ENCODE measurements at regions not wholly inside any gene's neighbourhood (a gene's known extent, or its start where the extent isn't known, plus 50 kb on each side); places are given as distances from the start of the nearest gene placed in this dataset.

- no peaks in the 10 kb centered on the region for H3F3A ChIP-seq (replicated peaks; ENCODE audit: insufficient read depth)
- no peaks in the 10 kb centered on the region for H3K9me2 ChIP-seq
- TF ChIP-seq IRF3 (IDR thresholded peaks at IDR 0.05; ENCODE audit: low read depth, low read length) = no peak
- CTCF ChIA-PET = no interaction called here
- H3K27ac ChIP-seq (ENCODE audit: low read depth in 2 of 2, low read length in 1 of 2) = no peak overlapping the region
- H3K4me3 ChIP-seq (ENCODE audit: low read depth in 2 of 2, low read length in 1 of 2) = no peak overlapping the region
- no peaks in the 10 kb centered on the region for H3K36me3 ChIP-seq (replicated peaks in 1 of 2; ENCODE audit: control insufficient read depth in 1 of 2, insufficient read depth in 2 of 2, low read length in 1 of 2)
- DNase-seq = no peak
- no peaks in the 10 kb centered on the region for H3K79me2 ChIP-seq (ENCODE audit: insufficient read depth)
- H3K9me3 ChIP-seq = no peaks in the 10 kb centered on the region
- no peaks in the 10 kb centered on the region for H3K27me3 ChIP-seq (ENCODE audit: insufficient read depth)
- WGBS (ENCODE audit: low lambda C conversion rate) = 0% methylated on average over 1 of the region's 1 CpG
- H3K4me1 ChIP-seq (ENCODE audit: control insufficient read depth in 1 of 2, insufficient read depth in 2 of 2, low read depth in 1 of 2, low read length in 1 of 2) = no peaks in the 10 kb centered on the region
- no peak overlapping the region for H3K4me2 ChIP-seq
- H2AFZ ChIP-seq (ENCODE audit: low read depth) = no peak overlapping the region
- H4K20me1 ChIP-seq (ENCODE audit: insufficient read depth) = no peaks in the 10 kb centered on the region
- POLR2A ChIA-PET = no interaction called here
- H3K9ac ChIP-seq = no peak overlapping the region
These were observed 274.4 kb upstream of the PCSK5 start for GRCh38 chr9:75616052-75616451.

GRCh38 chr9:75616841-75617566 lies 273.5 kb upstream of the PCSK5 start:
- H3K36me3 ChIP-seq (replicated peaks in 1 of 2; ENCODE audit: control insufficient read depth in 1 of 2, insufficient read depth in 2 of 2, low read length in 1 of 2) = no peaks in the 10 kb centered on the region
- no peak overlapping the region for H2AFZ ChIP-seq (ENCODE audit: low read depth)
- TF ChIP-seq RCOR1 (IDR thresholded peaks at IDR 0.05; ENCODE audit: low read length) = no peak
- TF ChIP-seq RXRA (IDR thresholded peaks at IDR 0.05; ENCODE audit: borderline replicate concordance, low read depth) = no peak
- TF ChIP-seq RFX5 (IDR thresholded peaks at IDR 0.05; ENCODE audit: low read length) = no peak
- no peak for TF ChIP-seq ZBTB33 (IDR thresholded peaks at IDR 0.05; ENCODE audit: borderline replicate concordance, low read depth)
- TF ChIP-seq FOXM1 (IDR thresholded peaks at IDR 0.05; ENCODE audit: low read depth) = no peak
- no peak for DNase-seq
- H3K4me2 ChIP-seq = no peak overlapping the region
- no peaks in the 10 kb centered on the region for H3K4me1 ChIP-seq (ENCODE audit: control insufficient read depth in 1 of 2, insufficient read depth in 2 of 2, low read depth in 1 of 2, low read length in 1 of 2)
- H3F3A ChIP-seq (replicated peaks; ENCODE audit: insufficient read depth) = no peaks in the 10 kb centered on the region
- no peaks in the 10 kb centered on the region for H3K27me3 ChIP-seq (ENCODE audit: insufficient read depth)
- H3K4me3 ChIP-seq (ENCODE audit: low read depth in 2 of 2, low read length in 1 of 2) = no peak overlapping the region
- WGBS (ENCODE audit: low lambda C conversion rate) = 16% methylated on average over 3 of the region's 3 CpGs
- no peaks in the 10 kb centered on the region for H4K20me1 ChIP-seq (ENCODE audit: insufficient read depth)
- H3K9me2 ChIP-seq = no peaks in the 10 kb centered on the region
- H3K9me3 ChIP-seq = no peaks in the 10 kb centered on the region
- ChIA-PET CTCF (no interaction called here), POLR2A (no interaction called here)
- H3K9ac ChIP-seq = no peak overlapping the region
- H3K79me2 ChIP-seq (ENCODE audit: insufficient read depth) = no peaks in the 10 kb centered on the region
- no peak overlapping the region for H3K27ac ChIP-seq (ENCODE audit: low read depth in 2 of 2, low read length in 1 of 2)

- CTCF ChIA-PET = no interaction called here
- TF ChIP-seq REST (IDR thresholded peaks at IDR 0.05; ENCODE audit: low read depth, low read length) (no peak), FOSL2 (IDR thresholded peaks at IDR 0.05; ENCODE audit: borderline replicate concordance, low read depth) (no peak), IRF3 (IDR thresholded peaks at IDR 0.05; ENCODE audit: low read depth, low read length) (no peak), JUND (IDR thresholded peaks at IDR 0.05) (no peak), YY1 (IDR thresholded peaks at IDR 0.05; ENCODE audit: low read depth) (no peak), FOXM1 (IDR thresholded peaks at IDR 0.05; ENCODE audit: low read depth) (no peak), CTCF (IDR thresholded peaks at IDR 0.05) (no peak)
These were observed 267.0 kb upstream of the PCSK5 start for GRCh38 chr9:75623462-75623861.

More at GRCh38 chr9:75623462-75623861, 267.0 kb upstream of the PCSK5 start:
- Histone ChIP-seq H3K4me1 (ENCODE audit: control insufficient read depth in 1 of 2, insufficient read depth in 2 of 2, low read depth in 1 of 2, low read length in 1 of 2) (no peaks in the 10 kb centered on the region), H2AFZ (ENCODE audit: low read depth) (no peak overlapping the region), H3K4me2 (no peak overlapping the region), H3K9ac (no peak overlapping the region), H3K4me3 (ENCODE audit: low read depth in 2 of 2, low read length in 1 of 2) (no peak overlapping the region), H3K27me3 (ENCODE audit: insufficient read depth) (no peaks in the 10 kb centered on the region), H3K9me2 (no peaks in the 10 kb centered on the region), H3K36me3 (replicated peaks in 1 of 2; ENCODE audit: control insufficient read depth in 1 of 2, insufficient read depth in 2 of 2, low read length in 1 of 2) (no peaks in the 10 kb centered on the region), H3K79me2 (ENCODE audit: insufficient read depth) (no peaks in the 10 kb centered on the region), H3K9me3 (no peaks in the 10 kb centered on the region), H3K27ac (ENCODE audit: low read depth in 2 of 2, low read length in 1 of 2) (no peak overlapping the region), H4K20me1 (ENCODE audit: insufficient read depth) (no peaks in the 10 kb centered on the region), H3F3A (replicated peaks; ENCODE audit: insufficient read depth) (no peaks in the 10 kb centered on the region)
- DNase-seq = no peak
- POLR2A ChIA-PET = no interaction called here
